ENCODE measurements at regions not wholly inside any gene's neighbourhood (a gene's known extent, or its start where the extent isn't known, plus 50 kb on each side); places are given as distances from the start of the nearest gene placed in this dataset.
A peak's percentile ranks its signal among the peaks of the same experiment; 100 is the strongest.
"Not testable (repeated sequence)": the region's sequence is repeated elsewhere in the genome, so short reads cannot be mapped to it uniquely, and the experiment has no call there.

- Histone ChIP-seq H3K4me3 (ENCODE audit: low read length) (no peak overlapping the region), H3K36me3 (ENCODE audit: control insufficient read depth in 2 of 3, insufficient read depth in 3 of 3, low read length in 3 of 3) (no peaks in the 10 kb centered on the region), H3K27ac (ENCODE audit: low read depth, low read length) (no peak overlapping the region), H3K4me1 (ENCODE audit: control insufficient read depth in 2 of 2, insufficient read depth in 2 of 2, low read length in 2 of 2) (no peaks in the 10 kb centered on the region), H3K27me3 (ENCODE audit: control insufficient read depth in 2 of 2, insufficient read depth in 2 of 2, low read length in 2 of 2) (no peaks in the 10 kb centered on the region), H3K9me3 (ENCODE audit: control insufficient read depth in 2 of 3, low read length in 3 of 3) (no peaks in the 10 kb centered on the region)
- no peak for ATAC-seq
- Mint-ChIP-seq H3K9me3 (peaks cover 0 to 1% (median 0%) of the 10 kb centered on the region in 11 donors), H3K4me1 (peaks cover 0 to 16% (median 5%) of the 10 kb centered on the region in 7 donors), H3K36me3 (peaks cover 0 to 2% (median 0%) of the 10 kb centered on the region in 5 donors), H3K27me3 (no peaks in the 10 kb centered on the region), H3K4me3 (no peak overlapping the region), H3K27ac (no peak overlapping the region)
- ChIA-PET CTCF (no interaction called here), POLR2A (no interaction called here)
- peak in 1 of 9 donors; percentile 1 for DNase-seq
- intact Hi-C loops (cut with micrococcal nuclease): no loop called here
Observed at GRCh38 chrX:13194291-13195103, 125.4 kb downstream of the ATXN3L start.

DNA sequence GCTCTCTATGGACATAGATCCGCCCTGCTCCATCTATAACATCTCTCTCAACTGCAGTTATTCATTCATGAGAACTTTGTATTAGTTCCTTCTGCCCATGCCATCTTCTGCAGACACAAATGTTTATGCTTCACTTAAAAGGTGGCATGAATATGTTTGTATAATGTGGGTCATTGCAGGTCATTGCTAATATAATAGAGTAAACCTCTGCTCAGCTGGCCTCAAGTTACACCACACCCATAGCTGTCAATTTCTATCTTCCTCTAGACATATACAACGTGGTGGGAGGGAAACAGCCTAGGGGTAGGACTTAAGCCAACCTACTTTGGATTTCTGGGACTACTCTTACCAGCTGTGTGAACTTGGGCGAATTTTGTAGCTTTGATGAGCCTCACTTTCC is 129.8 kb downstream of the ATXN3L start:
- ChIA-PET CTCF (no interaction called here), POLR2A (interaction anchor here (0.6 kb wide), 1 partner anchor 218 kb away, joined by 4 read pairs; no protein-coding TSS in a partner anchor)
- H3K9me3 ChIP-seq (ENCODE audit: control insufficient read depth in 2 of 3, low read length in 3 of 3): no peaks in the 10 kb centered on the region
- H3K4me1 ChIP-seq (ENCODE audit: control insufficient read depth in 2 of 2, insufficient read depth in 2 of 2, low read length in 2 of 2): no peaks in the 10 kb centered on the region
- H3K4me3 ChIP-seq (ENCODE audit: low read length): no peak overlapping the region
- no peak for ATAC-seq
- peaks cover 0 to 12% (median 4%) of the 10 kb centered on the region in 7 donors for H3K4me1 Mint-ChIP-seq
- no peak overlapping the region for H3K27ac Mint-ChIP-seq
- H3K27ac ChIP-seq (ENCODE audit: low read depth, low read length): no peak overlapping the region
- H3K36me3 Mint-ChIP-seq: peaks cover 0 to 1% (median 0%) of the 10 kb centered on the region in 5 donors
- H3K27me3 ChIP-seq (ENCODE audit: control insufficient read depth in 2 of 2, insufficient read depth in 2 of 2, low read length in 2 of 2): no peaks in the 10 kb centered on the region
- peaks cover 0 to 8% (median 0%) of the 10 kb centered on the region in 11 donors for H3K9me3 Mint-ChIP-seq
- no peaks in the 10 kb centered on the region for H3K27me3 Mint-ChIP-seq
- H3K36me3 ChIP-seq (ENCODE audit: control insufficient read depth in 2 of 3, insufficient read depth in 3 of 3, low read length in 3 of 3): no peaks in the 10 kb centered on the region
- intact Hi-C loops (cut with micrococcal nuclease): no loop called here
- H3K4me3 Mint-ChIP-seq: no peak overlapping the region
- no peak for DNase-seq

DNA sequence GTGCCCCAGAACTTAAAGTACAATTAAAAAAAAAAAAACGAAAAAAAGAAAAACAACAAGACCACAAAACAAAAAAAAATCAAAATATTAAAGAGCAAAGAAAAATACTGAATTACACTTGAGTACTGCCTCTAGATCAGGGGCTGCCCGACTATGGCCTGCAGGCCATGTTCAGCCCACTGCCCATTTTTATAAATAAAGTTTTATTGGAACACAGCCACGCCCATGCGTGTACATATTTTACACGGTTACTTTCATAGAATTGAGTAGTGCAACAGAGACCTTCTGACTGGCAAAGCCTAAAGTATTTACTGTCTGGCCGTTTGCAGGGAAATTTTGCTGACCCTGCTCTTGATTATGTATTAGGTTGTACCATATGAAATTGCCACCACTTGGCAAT is 130.5 kb downstream of the ATXN3L start:
- H3K27ac Mint-ChIP-seq: no peak overlapping the region
- peaks cover 0 to 5% (median 0%) of the 10 kb centered on the region in 5 donors for H3K36me3 Mint-ChIP-seq
- CTCF ChIA-PET: no interaction called here
- Histone ChIP-seq H3K27me3 (ENCODE audit: control insufficient read depth in 2 of 2, insufficient read depth in 2 of 2, low read length in 2 of 2) (no peaks in the 10 kb centered on the region), H3K9me3 (ENCODE audit: control insufficient read depth in 2 of 3, low read length in 3 of 3) (no peaks in the 10 kb centered on the region), H3K4me3 (ENCODE audit: low read length) (no peak overlapping the region), H3K36me3 (ENCODE audit: control insufficient read depth in 2 of 3, insufficient read depth in 3 of 3, low read length in 3 of 3) (no peaks in the 10 kb centered on the region), H3K27ac (ENCODE audit: low read depth, low read length) (no peak overlapping the region), H3K4me1 (ENCODE audit: control insufficient read depth in 2 of 2, insufficient read depth in 2 of 2, low read length in 2 of 2) (no peaks in the 10 kb centered on the region)
- H3K4me3 Mint-ChIP-seq: no peak overlapping the region
- no peaks in the 10 kb centered on the region for H3K27me3 Mint-ChIP-seq
- POLR2A ChIA-PET: no interaction called here
- intact Hi-C loops (cut with micrococcal nuclease): loop anchor here in 1 of 2 donors (10.0 kb wide), 1 partner anchor 65 kb away; no protein-coding TSS in a partner anchor
- peaks cover 0 to 5% (median 0%) of the 10 kb centered on the region in 7 donors for H3K4me1 Mint-ChIP-seq
- DNase-seq: no peak
- no peak for ATAC-seq
- H3K9me3 Mint-ChIP-seq: peaks cover 0 to 12% (median under 1%) of the 10 kb centered on the region in 11 donors

- Histone ChIP-seq H3K27me3 (ENCODE audit: control insufficient read depth in 2 of 2, insufficient read depth in 2 of 2, low read length in 2 of 2) (no peaks in the 10 kb centered on the region), H3K36me3 (ENCODE audit: control insufficient read depth in 2 of 3, insufficient read depth in 3 of 3, low read length in 3 of 3) (no peaks in the 10 kb centered on the region), H3K4me1 (ENCODE audit: control insufficient read depth in 2 of 2, insufficient read depth in 2 of 2, low read length in 2 of 2) (no peaks in the 10 kb centered on the region), H3K27ac (ENCODE audit: low read depth, low read length) (no peak overlapping the region), H3K9me3 (ENCODE audit: control insufficient read depth in 2 of 3, low read length in 3 of 3) (no peaks in the 10 kb centered on the region), H3K4me3 (ENCODE audit: low read length) (no peak overlapping the region)
- Mint-ChIP-seq H3K27ac (no peak overlapping the region), H3K4me3 (no peak overlapping the region), H3K4me1 (peaks cover 0 to 6% (median 0%) of the 10 kb centered on the region in 7 donors), H3K9me3 (peaks cover 0 to 17% (median 5%) of the 10 kb centered on the region in 11 donors), H3K27me3 (no peaks in the 10 kb centered on the region), H3K36me3 (peaks cover 0 to 10% (median 0%) of the 10 kb centered on the region in 5 donors)
- POLR2A ChIA-PET: no interaction called here
- no peak for ATAC-seq
- intact Hi-C loops (cut with micrococcal nuclease): loop anchor here in 1 of 2 donors (10.0 kb wide), 1 partner anchor 66 kb away; no protein-coding TSS in a partner anchor
- DNase-seq: no peak
- CTCF ChIA-PET: no interaction called here
Observed at GRCh38 chrX:13188731-13189309, 131.0 kb downstream of the ATXN3L start.

- H3K4me3 ChIP-seq (ENCODE audit: low read length); H3K4me3 Mint-ChIP-seq; CTCF ChIA-PET; H3K27me3 ChIP-seq (ENCODE audit: control insufficient read depth in 2 of 2, insufficient read depth in 2 of 2, low read length in 2 of 2); H3K27ac Mint-ChIP-seq; H3K27ac ChIP-seq (ENCODE audit: low read depth, low read length); ATAC-seq; H3K9me3 ChIP-seq (ENCODE audit: control insufficient read depth in 2 of 3, low read length in 3 of 3); H3K4me1 Mint-ChIP-seq; DNase-seq; H3K4me1 ChIP-seq (ENCODE audit: control insufficient read depth in 2 of 2, insufficient read depth in 2 of 2, low read length in 2 of 2); H3K36me3 ChIP-seq (ENCODE audit: control insufficient read depth in 2 of 3, insufficient read depth in 3 of 3, low read length in 3 of 3); H3K27me3 Mint-ChIP-seq: not testable (repeated sequence)
- Mint-ChIP-seq H3K9me3 (peaks cover 0 to 19% (median 7%) of the 10 kb centered on the region in 11 donors), H3K36me3 (peaks cover 0 to 14% (median 0%) of the 10 kb centered on the region in 5 donors)
- intact Hi-C loops (cut with micrococcal nuclease): loop anchor here in 1 of 2 donors (10.0 kb wide), 1 partner anchor 68 kb away; no protein-coding TSS in a partner anchor
- POLR2A ChIA-PET: interaction anchor here (0.7 kb wide), 1 partner anchor 283 kb away, joined by 3 read pairs; no protein-coding TSS in a partner anchor
Observed at GRCh38 chrX:13186643-13187042, 133.2 kb downstream of the ATXN3L start.

DNA sequence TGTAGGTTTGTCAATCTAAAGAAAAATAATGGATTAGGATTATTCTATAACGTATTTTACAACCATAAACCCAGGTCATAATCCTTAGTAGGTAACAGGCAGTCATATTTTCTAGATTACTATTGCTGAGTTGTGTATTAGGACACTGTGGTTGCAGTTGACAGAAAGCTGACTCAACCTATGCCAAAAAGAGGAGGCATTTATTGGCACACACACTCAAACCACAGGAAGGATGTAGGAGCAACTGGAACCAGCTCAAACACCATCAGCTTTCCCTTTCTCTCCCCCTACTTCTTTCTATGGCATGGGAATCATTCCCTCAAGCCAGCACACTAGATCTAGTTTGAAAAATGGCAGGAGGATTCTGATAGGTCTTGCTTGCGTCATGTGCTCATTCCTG is 136.4 kb upstream of the FAM9C start:
- ChIA-PET POLR2A (no interaction called here), CTCF (no interaction called here)
- Histone ChIP-seq H3K4me3 (ENCODE audit: low read length) (no peak overlapping the region), H3K36me3 (ENCODE audit: control insufficient read depth in 2 of 3, insufficient read depth in 3 of 3, low read length in 3 of 3) (no peaks in the 10 kb centered on the region), H3K27me3 (ENCODE audit: control insufficient read depth in 2 of 2, insufficient read depth in 2 of 2, low read length in 2 of 2) (no peaks in the 10 kb centered on the region), H3K9me3 (ENCODE audit: control insufficient read depth in 2 of 3, low read length in 3 of 3) (no peaks in the 10 kb centered on the region), H3K27ac (ENCODE audit: low read depth, low read length) (no peak overlapping the region), H3K4me1 (ENCODE audit: control insufficient read depth in 2 of 2, insufficient read depth in 2 of 2, low read length in 2 of 2) (peaks cover 0 to 10% of the 10 kb centered on the region in 2 donors)
- no peak overlapping the region for H3K4me3 Mint-ChIP-seq
- DNase-seq (no peak), ATAC-seq (no peak)
- no peaks in the 10 kb centered on the region for H3K27me3 Mint-ChIP-seq
- peaks cover 0 to 15% (median 7%) of the 10 kb centered on the region in 11 donors for H3K9me3 Mint-ChIP-seq
- intact Hi-C loops (cut with micrococcal nuclease): loop anchor here in 1 of 2 donors (10.0 kb wide), 1 partner anchor 74 kb away; no protein-coding TSS in a partner anchor
- peaks cover 0 to 11% (median 10%) of the 10 kb centered on the region in 7 donors for H3K4me1 Mint-ChIP-seq
- peaks cover 0 to 18% (median 0%) of the 10 kb centered on the region in 5 donors for H3K36me3 Mint-ChIP-seq
- H3K27ac Mint-ChIP-seq: peak overlapping the region in 1 of 9 donors; percentile 52

Measured in naive thymus-derived CD4-positive, alpha-beta T cell (primary cell).